GM18861 (cell line): ENCODE measurements at regions not wholly inside any gene's neighbourhood (a gene's known extent, or its start where the extent isn't known, plus 50 kb on each side); places are given as distances from the start of the nearest gene placed in this dataset.

Source experiments
- ATAC-seq: cut with Tn5 transposase; IDR thresholded peaks from one replicate; pipeline ENCODE4 v1.9.1; 2021; ENCODE audit not compliant: unreplicated experiment

DNA sequence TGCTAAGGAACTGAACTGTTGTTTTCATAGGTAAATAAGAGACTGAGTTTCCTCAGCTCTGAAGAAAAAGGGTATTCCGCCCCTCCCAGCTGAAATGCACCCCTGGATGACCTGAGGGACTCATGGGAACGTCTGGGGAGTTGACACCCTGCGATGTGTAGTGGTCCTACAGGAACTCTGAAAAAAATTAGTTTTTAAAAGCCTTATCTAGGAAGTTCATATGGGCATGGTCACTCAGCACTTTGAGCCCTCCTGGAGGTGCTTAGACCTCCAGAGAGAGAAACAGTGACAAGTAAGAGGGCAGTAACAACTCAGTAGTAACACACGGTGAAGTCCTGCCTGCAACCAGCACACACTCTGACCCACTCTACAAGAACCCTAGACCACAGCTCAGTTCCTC lies 91.2 kb upstream of the CNOT2 start:
- ATAC-seq = no peak

DNA sequence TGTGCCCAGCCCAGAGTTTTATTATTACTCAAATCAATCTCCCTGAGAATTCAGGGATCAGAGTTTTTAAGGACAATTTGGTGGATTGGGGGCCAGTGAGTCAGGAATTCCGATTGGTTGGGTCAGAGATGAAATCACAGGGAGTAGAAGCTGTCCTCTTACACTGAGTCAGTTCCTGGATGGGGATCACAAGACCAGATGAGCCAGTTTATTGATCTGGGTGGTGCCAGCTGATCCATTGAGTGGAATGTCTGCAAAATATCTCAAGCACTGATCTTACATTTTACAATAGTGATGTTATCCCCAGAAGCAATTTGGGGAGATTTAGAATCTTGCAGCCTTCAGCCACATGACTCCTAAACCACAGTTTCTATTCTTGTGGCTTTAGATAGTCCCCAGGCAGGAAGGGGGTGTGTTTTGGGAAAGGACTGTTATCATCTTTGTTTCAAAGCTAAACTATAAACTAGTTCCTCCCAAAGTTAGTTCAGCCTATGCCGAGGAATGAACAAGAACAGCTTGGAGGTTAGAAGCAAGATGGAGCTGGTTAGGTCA lies 89.1 kb upstream of the CNOT2 start:
- no peak for ATAC-seq

DNA sequence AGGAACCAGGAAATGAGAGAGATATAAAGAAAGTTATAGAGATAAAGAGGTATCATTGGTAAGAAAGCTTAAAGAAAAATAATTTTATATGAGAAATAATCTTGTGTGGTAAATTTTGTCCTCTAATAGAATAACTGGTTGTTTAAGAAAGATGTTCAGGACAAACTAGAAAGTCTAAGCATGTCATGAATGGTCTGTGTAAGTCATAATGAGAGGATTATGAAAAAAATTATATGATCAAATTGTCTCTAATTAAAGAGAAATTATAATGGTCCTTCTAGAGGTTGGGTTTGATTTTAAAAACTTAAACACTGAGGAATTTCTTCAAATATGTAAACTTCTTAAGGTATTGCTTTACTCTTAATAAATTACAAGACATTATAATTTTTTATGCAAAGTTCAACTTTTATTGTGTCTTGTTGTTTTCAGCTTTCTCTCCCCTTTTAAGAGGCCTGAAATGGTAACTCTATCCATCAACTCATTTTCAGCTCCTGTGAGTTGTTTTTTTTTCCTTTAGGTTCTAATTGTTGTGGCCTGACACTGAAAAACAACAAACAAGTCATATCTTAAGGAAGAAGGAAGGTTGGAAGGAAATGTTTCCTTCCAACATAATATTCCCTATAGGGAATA lies 88.2 kb upstream of the CNOT2 start:
- no peak for ATAC-seq

DNA sequence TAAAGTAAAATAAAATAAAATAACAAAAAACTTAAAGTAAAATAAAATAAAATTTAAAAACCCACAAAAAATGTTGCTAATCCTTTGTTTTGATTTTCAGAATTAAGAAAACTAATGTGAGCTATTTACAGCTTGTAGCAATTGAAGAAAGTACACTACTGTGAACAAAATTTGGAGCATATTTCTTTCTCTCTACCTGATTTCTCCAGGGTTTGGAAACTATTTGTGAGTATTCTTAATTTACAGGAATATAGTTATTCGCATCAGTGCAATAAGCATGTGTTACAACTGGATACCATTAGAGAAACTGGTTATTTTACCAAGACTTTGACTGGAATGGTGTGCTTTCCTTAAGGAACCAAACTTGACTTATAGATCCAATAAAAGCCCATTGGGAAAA lies 86.1 kb upstream of the CNOT2 start:
- no peak for ATAC-seq

DNA sequence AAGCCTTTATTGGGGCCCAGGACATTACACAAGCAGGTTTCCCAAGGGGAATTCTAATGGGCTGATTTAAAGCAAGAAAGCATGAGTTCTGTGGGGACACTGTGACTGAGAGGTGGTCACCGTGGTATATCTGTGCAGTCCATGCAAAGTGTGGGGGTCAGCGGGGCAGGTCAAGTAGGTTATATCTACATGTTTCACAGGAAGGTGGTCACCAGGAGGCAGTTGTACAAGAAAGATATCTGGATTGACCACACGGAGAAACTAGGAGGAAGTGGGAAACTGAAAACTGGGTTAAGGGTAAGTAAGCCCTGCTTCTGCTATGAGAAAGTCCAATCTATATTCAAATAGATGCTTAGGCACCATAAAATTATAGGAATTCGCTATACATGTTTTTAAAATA lies 77.8 kb upstream of the CNOT2 start:
- ATAC-seq = no peak

DNA sequence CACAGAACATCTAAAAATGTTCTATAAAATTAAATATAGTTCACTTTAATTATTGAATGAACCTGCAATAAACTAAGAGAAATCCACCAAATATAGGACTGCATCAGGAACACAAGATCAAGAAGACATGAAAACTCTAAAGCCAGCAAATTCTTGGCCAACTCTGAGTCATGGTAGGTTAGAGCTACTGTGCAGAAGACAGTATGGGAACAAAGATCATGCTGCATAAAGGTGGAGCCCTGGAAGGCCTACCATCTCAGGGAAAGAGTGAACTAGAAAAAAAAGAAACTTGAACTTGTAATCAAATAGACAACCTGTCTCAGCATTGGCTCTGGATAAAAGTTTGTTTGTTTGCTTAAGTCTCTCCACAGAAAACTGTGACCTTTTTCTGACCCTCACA lies 66.9 kb upstream of the CNOT2 start:
- no peak for ATAC-seq

DNA sequence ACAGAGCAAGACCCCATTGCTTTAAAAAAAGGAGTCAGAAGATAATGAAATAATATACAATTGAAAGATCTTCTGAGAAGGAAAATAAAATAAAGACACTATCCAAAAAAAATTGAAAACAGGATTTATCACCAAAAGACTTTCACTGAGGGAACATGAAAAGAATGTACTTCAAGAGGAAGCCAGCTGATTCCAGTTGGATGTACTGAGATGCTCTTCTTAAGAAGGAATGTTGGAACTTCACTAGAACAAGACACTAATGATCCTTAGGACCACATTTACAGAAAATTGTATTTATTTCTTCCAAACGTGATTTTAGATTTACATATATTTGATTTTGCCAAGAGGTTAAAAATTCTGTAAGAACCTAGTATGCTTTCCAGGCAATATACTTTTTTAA lies 65.6 kb upstream of the CNOT2 start:
- no peak for ATAC-seq

DNA sequence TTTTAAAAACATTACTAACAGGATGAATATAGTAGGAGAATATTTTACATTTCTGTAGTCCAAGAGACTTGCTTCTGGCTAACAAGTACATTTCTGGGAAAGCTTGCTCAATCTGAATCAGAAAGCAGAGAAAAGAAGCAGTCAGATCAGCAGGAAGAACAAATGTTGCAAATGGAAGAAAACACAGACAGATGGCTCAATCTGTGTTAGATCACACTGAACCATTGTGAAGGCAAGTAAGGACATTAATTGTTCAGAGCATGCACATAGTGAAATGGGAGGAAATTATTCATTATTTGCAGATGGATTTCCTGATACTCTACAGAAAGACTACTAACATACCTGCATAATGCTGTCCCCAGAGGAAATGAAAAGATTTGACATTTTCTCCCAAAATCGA lies 65.2 kb upstream of the CNOT2 start:
- no peak for ATAC-seq

DNA sequence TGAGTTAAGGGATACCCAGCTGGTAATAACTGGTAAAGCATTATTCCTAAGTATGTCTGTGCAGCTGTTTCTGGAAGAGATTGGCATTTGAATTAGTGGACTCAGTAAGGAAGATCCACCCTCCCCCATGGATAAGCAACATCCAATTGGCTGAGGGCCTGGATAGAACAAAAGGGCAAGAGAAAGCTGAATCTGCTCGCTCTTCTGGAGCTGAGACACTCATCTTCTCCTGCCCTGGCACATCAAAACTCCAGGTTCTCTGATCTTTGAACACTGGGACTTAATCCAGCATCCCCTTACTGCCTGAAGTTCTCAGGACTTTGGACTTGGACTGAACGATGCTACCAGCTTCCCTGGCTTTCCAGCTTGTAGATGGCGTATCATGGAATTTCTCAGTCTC lies 63.1 kb upstream of the CNOT2 start:
- ATAC-seq = no peak

DNA sequence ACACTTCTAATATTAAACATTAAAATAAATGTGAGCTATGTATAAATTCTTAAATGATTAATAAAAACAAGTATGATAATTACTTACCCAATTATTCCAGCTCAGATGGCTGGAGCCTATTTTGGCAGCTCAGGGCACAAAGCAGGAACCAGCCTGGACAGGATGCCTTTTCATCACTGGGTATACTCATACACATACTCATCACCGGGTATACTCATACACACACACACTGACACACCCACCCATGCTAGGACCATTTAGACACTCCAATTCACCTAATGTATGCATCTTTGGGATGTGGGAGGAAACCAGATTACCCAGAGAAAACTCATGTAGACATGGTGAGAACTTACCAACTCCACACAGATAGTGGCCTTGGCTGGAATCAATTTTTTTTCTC lies 57.9 kb upstream of the CNOT2 start:
- no peak for ATAC-seq

DNA sequence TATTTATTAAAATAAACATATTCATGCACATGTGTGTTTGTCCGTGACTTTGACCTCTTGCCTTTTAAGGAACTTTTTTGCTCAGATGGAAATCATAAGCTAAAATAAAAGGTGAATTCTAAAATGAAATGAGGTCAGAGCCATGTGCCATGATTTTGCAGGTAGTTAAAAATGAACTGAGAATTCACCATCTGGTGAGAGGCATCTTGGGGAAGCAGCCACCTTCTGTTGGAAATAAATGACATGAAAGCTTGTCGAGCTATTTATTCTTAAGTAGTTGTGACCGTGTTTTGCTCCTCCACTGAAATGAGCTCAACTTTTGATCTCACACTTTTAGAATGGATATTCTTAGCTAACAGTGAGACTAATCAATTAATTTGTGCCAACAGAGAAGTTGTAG lies 56.8 kb upstream of the CNOT2 start:
- ATAC-seq = no peak

DNA sequence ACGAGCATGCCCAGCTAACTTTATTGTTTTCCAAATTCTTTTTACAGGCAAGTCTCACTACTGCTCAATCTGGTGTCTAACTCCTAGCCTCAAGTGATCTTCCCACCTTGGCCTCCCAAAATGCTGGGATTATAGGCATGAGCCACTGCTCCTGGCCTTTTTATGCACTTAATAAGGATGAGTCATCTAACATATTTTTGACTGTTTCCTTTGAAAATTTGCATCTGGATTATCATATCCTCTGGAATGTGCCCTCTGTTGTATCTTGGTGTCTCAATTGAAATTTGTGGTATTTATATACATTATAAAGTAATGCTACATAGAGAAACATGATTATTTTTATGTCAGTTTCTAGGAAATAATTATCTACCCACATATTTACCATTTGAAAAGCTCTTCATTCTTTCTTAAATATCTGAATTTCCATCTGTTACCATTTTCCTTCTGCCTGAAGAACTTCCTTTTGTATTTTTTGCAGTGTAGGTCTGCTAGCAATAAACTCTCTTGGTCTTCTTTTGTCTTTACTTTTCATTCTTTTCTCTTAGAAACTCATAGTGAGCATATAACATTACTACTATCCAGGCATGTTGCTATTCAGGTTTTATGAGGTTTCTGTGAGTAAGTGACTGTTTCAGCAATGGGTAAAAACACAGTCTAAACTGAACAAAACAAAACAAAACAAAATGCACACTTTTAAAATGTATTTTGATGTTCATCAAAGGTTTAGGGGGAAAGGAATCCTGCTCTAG lies 52.8 kb upstream of the CNOT2 start:
- no peak for ATAC-seq
